ENCODE measurements at regions not wholly inside any gene's neighbourhood (a gene's known extent, or its start where the extent isn't known, plus 50 kb on each side); places are given as distances from the start of the nearest gene placed in this dataset.
"Not testable (repeated sequence)": the region's sequence is repeated elsewhere in the genome, so short reads cannot be mapped to it uniquely, and the experiment has no call there.

DNA sequence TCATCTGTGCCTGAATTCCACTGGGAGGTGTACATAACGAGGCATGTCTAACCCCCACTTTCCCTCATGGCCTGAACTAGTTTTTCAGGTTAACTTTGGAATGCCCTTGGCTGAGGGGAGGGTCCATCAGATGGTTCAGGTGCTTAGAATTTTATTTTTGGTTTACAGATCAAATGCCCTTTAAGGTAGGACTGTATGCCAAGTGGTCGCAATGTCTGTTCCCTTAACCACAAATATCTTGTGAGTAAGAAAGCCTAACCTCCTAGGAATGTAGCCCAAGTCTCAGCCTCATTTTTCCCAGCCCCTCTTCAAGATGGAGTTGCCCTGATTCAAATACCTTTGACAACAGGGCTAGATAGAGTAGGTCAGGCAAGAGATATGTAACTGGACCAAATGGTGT, 78.4 kb downstream of the RNASET2 start:
- no peak for DNase-seq

- DNase-seq, result no peak
Measured at GRCh38 chr6:166877349-166877748, 79.0 kb downstream of the RNASET2 start.

DNA sequence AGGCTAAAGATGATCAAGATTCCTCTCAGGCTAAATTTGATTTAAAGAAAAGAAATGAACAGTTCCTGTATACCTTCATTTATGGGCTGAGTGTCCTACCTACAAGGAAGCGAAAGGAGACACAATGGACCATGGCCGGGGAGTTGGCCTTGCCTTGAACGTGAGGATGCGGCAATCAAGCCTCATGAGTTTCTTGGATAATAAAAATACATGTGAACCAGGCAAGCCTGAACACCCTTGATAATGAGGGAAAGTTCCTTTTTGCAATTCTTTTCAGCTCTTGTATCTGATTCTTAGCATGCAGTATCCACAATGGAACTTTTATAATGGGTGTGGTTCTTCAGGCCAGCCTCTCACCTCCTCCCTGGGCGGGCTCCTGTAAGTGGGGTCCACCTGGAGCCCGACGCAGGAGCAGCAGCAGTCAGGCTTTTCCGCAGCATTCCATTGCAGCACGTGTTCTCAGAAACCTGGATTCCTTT, 83.8 kb downstream of the RNASET2 start:
- no peak for DNase-seq

GRCh38 chr6:166870602-166871208, 85.6 kb downstream of the RNASET2 start:
- no peak for DNase-seq

DNA sequence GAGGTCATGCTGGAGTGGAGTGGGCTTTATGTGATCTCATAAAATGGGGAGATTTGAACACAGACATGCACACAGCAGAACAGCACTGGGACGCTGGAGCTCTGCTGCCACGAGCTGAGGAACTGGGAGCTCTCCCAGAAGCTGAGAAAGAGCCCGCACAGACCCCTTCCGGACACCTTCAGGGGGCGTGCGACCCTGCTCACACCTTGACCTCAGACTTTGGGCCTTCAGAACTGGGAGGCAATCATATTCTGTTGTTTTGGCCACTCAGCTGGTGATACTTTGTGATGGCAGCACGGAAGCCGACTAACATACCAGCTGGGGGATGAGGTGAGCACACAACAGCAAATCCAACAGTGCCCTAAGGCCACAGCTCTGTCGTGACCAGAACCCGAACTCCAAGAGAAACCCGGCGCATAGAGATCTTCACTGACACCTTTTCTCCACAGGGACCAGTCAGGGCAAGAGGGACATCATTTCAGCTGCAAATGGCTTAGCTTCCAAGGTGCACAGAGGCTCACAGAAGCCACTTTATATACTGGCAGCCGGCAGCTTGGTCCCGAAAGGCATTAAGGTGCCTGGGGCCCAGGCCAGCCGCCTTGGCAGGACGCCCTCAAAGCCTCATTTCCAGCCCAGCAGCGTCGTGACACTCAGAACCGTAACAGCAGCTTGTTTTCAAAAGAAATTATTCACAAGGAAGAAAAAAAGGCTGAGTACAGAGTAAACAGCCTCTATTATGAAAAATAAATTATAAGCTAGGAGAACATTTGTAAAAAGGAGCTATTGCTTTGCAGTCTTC, 89.3 kb downstream of the RNASET2 start:
- DNase-seq, result no peak

DNA sequence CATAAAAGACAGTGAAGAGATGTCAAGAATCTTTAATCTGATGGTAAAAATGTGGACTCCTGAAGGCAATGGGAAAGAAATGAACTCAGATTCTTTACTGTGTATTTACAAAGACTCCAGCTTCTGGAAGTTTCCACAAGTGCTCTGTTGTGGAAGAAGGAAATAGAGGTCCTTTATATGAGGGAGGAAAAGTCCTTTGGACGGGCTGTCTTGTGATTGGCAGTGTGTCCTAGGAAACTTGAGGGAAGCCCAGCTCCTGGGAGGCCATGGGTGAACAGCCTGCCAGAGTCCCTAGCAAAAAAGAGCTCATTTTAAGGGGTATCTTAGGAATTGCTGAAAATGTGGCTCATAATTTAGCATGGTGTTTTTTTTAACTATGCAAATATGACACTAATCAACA, 92.0 kb downstream of the RNASET2 start:
- DNase-seq, result no peak

- no peak for DNase-seq
Measured at GRCh38 chr6:166862978-166863530, 93.3 kb downstream of the RNASET2 start.

DNA sequence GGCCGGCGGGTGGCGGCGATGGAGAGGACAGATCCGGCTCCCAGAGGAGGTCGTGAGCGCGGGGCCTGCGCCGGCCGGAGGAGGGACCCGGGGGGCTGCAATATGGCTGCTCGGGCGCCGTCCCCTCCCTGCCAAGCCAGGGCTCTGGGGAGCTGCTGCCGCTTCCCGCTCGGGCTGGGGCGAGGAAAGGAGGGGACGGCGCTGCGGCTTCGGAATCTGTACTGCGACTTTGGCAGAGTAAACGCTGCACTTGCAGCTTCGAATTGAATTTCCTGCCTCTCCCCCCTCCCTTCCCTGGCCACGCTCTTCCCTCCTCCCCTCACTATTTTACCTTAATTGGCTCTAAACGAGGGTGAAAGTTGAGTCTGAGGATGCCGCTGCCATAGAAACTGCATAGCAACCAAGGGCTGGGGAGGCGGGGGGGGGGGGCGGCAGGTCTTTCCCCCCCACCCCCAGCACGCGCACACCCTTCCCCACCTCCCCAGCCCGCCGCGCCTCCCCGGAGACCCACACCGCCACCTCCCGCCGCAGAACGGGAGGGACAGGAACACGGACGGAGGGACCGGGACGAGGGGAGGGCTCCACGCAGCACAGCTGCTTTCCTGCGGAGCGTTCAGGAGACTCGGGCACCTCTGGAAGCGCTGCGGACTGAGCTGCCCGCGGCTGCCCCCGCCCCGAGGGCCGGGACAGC, 93.9 kb downstream of the RNASET2 start:
- no peak for DNase-seq

GRCh38 chr6:166861961-166862286, 94.4 kb downstream of the RNASET2 start:
- no peak for DNase-seq

DNA sequence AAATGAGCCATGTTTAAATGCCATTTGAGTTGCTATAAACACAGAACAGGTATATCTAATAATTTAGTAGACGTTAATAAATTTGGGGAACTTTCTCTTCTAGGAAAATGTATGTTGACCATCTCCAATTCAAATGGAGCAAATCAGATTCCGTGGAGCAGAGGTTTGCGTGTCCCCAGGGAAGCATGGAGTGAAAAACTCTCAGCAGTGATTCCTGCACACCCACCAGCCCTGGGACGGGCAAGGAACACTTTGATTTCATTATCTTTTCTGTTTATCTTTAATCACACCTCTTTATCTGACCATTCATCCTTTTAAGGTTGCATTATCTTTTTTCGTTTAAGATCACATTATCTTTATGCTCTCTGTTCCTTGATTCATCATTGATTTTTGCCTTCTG, 95.0 kb downstream of the RNASET2 start:
- no peak for DNase-seq

GRCh38 chr6:166860392-166860791, 96.0 kb downstream of the RNASET2 start:
- DNase-seq, result no peak

DNA sequence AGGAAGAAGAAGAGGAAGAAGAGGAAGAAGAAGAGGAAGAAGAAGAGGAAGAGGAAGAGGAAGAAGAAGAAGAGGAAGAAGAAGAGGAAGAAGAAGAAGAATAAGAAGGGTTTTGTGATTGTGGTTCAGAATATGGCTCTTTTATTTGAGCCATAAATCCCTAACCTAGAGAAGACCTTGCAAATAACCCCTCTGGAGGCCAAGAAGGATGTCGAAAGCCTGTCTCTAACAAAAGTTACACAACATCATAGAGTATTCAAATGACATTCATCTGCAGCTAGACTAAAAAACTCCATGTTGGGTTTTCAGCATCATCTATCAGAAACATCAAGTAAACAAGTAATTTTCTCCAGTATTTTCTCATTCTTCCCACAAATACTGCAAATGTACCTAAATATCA, 100.9 kb downstream of the RNASET2 start:
- DNase-seq, result no peak

- DNase-seq, result no peak
Measured at GRCh38 chr6:166853371-166854325, 102.7 kb downstream of the RNASET2 start.

- no peak for DNase-seq
Measured at GRCh38 chr6:166852451-166852975, 103.8 kb downstream of the RNASET2 start.

GRCh38 chr6:166851911-166852310, 104.4 kb downstream of the RNASET2 start:
- no peak for DNase-seq

- no peak for DNase-seq
Measured at GRCh38 chr6:166851426-166851825, 104.9 kb downstream of the RNASET2 start.

GRCh38 chr6:166850677-166851076, 105.7 kb downstream of the RNASET2 start:
- DNase-seq, result no peak

DNA sequence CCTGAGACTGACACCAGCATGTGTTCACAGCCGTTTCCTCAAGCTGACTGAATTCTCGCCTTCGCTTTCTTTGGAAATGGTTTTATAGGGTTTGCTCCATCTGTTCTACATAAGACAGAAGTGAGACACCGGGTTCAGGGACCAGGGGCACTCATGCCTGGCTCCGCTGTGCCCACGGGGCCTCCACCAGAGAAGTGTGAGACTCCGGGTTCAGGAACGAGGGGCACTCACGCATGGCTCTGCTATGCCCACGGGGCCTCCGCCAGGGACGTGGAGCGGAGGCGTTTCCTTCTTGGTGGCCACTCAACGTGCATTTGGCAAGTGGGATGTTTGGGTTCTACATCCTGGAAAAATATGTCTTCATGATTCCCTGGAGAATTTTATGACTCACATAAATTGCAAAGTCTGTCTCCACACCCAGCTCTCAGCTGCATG, 106.6 kb downstream of the RNASET2 start:
- no peak for DNase-seq

DNA sequence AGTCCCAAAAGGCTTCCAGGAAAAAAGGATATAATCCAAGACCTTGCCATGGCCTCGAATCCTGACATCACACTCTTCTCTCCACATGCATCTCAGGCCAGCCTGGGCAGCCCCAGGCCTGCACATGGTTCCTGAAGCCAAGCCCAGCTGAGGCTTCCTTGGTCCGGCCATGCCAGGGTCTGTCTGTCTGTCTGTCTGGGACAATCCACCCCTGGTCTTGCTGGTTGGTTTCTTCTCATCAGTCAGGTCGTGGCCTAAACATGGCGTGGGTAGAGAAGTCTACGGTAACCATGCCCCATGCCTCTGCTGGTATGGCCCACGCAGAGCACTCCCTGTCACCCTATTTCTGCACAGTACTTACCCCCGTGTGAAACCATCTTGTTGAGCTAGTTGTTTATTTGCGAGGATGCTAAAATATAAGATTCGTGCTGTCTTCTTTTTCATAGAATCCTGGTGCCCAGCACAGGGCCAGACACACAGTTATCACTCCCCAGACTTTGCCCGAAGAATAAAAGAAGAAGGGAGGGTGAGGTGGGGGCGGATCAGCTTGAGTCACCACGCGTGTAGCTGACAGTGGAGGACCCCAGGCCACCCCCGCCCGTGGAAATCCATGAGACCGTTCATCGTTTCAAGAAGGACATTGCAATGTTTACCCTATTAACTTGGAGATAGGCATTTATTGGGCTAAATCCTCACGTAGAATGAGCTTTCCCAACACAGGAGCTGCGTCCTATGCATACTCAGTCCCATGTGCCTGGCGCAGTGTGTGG, 107.2 kb downstream of the RNASET2 start:
- no peak for DNase-seq

DNA sequence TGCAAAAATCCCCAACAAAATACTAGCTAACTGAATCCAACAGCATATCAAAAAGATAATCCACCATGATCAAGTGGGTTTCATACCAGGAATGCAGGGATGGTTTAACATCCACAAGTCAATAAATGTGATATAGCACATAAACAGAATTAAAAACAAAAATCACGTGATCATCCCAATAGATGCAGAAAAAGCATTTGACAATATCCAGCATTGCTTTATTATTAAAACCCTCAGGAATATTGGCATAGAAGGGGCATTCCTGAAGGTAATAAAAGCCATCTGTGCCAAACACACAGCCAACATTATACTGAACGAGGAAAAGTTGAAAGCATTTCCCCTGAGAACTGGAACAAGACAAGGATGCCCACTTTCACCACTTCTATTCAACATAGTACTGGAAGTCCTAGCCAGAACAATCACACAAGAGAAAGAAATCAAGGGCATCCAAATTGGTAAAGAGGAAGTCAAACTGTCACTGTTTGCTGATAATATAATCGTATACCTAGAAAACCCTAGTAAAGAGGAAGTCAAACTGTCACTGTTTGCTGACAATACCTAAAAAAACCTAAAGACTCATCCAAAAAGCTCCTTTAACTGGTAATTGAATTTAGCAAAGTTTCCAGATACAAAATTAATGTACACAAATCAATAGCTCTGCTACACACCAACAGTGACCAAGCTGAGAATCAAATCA, 109.8 kb downstream of the RNASET2 start:
- DNase-seq, result not testable (repeated sequence)

DNA sequence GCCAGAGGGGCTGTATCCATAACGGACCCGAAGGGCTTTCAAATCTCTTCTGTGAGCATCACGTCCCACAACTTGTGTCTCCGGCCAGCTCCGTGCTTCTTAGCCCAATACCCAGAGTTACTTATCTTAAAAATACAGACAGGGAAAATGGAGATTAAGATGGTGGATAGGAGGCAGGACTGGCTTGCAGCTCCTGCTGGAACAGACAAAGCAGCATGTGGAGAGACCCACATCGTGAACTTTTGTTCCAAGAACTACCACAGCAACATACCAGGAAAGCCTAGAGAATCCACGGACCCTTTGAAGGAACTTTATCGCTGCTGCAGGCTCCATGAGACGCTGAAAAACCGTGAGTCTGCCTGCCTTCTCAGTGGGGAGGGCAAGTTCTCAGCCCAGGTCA, 113.7 kb downstream of the RNASET2 start:
- DNase-seq, result no peak
